ENCODE measurements at regions not wholly inside any gene's neighbourhood (a gene's known extent, or its start where the extent isn't known, plus 50 kb on each side); places are given as distances from the start of the nearest gene placed in this dataset.

GRCh38 chr4:57220734-57221133, 110.5 kb upstream of the IGFBP7 start:
- TF ChIP-seq, protein P1, sequence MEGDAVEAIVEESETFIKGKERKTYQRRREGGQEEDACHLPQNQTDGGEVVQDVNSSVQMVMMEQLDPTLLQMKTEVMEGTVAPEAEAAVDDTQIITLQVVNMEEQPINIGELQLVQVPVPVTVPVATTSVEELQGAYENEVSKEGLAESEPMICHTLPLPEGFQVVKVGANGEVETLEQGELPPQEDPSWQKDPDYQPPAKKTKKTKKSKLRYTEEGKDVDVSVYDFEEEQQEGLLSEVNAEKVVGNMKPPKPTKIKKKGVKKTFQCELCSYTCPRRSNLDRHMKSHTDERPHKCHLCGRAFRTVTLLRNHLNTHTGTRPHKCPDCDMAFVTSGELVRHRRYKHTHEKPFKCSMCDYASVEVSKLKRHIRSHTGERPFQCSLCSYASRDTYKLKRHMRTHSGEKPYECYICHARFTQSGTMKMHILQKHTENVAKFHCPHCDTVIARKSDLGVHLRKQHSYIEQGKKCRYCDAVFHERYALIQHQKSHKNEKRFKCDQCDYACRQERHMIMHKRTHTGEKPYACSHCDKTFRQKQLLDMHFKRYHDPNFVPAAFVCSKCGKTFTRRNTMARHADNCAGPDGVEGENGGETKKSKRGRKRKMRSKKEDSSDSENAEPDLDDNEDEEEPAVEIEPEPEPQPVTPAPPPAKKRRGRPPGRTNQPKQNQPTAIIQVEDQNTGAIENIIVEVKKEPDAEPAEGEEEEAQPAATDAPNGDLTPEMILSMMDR (CRISPR knock-in tag; IDR thresholded peaks at IDR 0.05) = no peak
- TF ChIP-seq ZNF589 (CRISPR knock-in tag; conservative IDR thresholded peaks at IDR 0.05) = no peak
- no peak for TF ChIP-seq MTA1 (CRISPR knock-in tag; IDR thresholded peaks at IDR 0.05; ENCODE audit: borderline replicate concordance)
- TF ChIP-seq, protein P2, sequence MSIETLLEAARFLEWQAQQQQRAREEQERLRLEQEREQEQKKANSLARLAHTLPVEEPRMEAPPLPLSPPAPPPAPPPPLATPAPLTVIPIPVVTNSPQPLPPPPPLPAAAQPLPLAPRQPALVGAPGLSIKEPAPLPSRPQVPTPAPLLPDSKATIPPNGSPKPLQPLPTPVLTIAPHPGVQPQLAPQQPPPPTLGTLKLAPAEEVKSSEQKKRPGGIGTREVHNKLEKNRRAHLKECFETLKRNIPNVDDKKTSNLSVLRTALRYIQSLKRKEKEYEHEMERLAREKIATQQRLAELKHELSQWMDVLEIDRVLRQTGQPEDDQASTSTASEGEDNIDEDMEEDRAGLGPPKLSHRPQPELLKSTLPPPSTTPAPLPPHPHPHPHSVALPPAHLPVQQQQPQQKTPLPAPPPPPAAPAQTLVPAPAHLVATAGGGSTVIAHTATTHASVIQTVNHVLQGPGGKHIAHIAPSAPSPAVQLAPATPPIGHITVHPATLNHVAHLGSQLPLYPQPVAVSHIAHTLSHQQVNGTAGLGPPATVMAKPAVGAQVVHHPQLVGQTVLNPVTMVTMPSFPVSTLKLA (IDR thresholded peaks at IDR 0.05) = no peak
- no peak for TF ChIP-seq ASH2L (IDR thresholded peaks at IDR 0.05; ENCODE audit: insufficient read length, low read depth, low read length)

All from HepG2 (cell line).